Stimulated activated CD8-positive, alpha-beta memory T cell treated with anti-CD3 and anti-CD28 coated beads, Interleukin-2, amount 100 ng/mL, for 48 hours (primary cell): ENCODE measurements at regions not wholly inside any gene's neighbourhood (a gene's known extent, or its start where the extent isn't known, plus 50 kb on each side); places are given as distances from the start of the nearest gene placed in this dataset.

ENCODE experiments used
- DNase-seq, 2 donors: peaks; one replicate each; pipeline ENCODE4 v3.0.0-alpha.2; 2020; ENCODE audit warnings: low read depth in 2 of 2

- DNase-seq, result no peak
These were observed 456.2 kb upstream of the CDH5 start for GRCh38 chr16:65910291-65910690.

- DNase-seq, result no peak
These were observed 457.0 kb upstream of the CDH5 start for GRCh38 chr16:65909310-65910050.

GRCh38 chr16:65908568-65908967 is 457.9 kb upstream of the CDH5 start:
- no peak for DNase-seq

GRCh38 chr16:65905331-65905730 is 461.2 kb upstream of the CDH5 start:
- DNase-seq, result no peak

GRCh38 chr16:65896448-65897153 is 469.9 kb upstream of the CDH5 start:
- no peak for DNase-seq

GRCh38 chr16:65895906-65896305 is 470.6 kb upstream of the CDH5 start:
- DNase-seq, result no peak

- no peak for DNase-seq
These were observed 471.0 kb upstream of the CDH5 start for GRCh38 chr16:65895486-65895885.

GRCh38 chr16:65890203-65890602 is 476.3 kb upstream of the CDH5 start:
- DNase-seq, result no peak

- no peak for DNase-seq
These were observed 476.9 kb upstream of the CDH5 start for GRCh38 chr16:65889533-65889966.

GRCh38 chr16:65888201-65888600 is 478.3 kb upstream of the CDH5 start:
- DNase-seq, result no peak

- DNase-seq, result no peak
These were observed 482.5 kb upstream of the CDH5 start for GRCh38 chr16:65884018-65884417.

- DNase-seq, result no peak
These were observed 488.1 kb upstream of the CDH5 start for GRCh38 chr16:65878347-65878746.

- no peak for DNase-seq
These were observed 489.9 kb upstream of the CDH5 start for GRCh38 chr16:65876624-65877023.

GRCh38 chr16:65876056-65876408 is 490.5 kb upstream of the CDH5 start:
- DNase-seq, result no peak

- DNase-seq, result no peak
These were observed 491.0 kb upstream of the CDH5 start for GRCh38 chr16:65875381-65876055.

- no peak for DNase-seq
These were observed 497.2 kb upstream of the CDH5 start for GRCh38 chr16:65869261-65869660.

- no peak for DNase-seq
These were observed 499.1 kb upstream of the CDH5 start for GRCh38 chr16:65867276-65867960.

- DNase-seq, result no peak
These were observed 503.3 kb upstream of the CDH5 start for GRCh38 chr16:65863236-65863635.

GRCh38 chr16:65861131-65861731 is 505.3 kb upstream of the CDH5 start:
- DNase-seq, result no peak

GRCh38 chr16:65855171-65856145 is 511.0 kb upstream of the CDH5 start:
- DNase-seq, result no peak

- DNase-seq, result no peak
These were observed 520.3 kb upstream of the CDH5 start for GRCh38 chr16:65846210-65846602.
